Large intestine (tissue), 3 donors: ENCODE measurements at regions not wholly inside any gene's neighbourhood (a gene's known extent, or its start where the extent isn't known, plus 50 kb on each side); places are given as distances from the start of the nearest gene placed in this dataset.
A peak's percentile ranks its signal among the peaks of the same experiment; 100 is the strongest.

Source experiments
- DNase-seq, 2 donors: peaks; one replicate each; pipeline versions ENCODE4 v3.0.0 to v3.0.0-alpha.2; 2013
- H3K27ac ChIP-seq: one replicate; pipeline ENCODE4 v1.5.1; 2013; ENCODE audit warnings: low read length
- H3K27me3 ChIP-seq: 2 replicates; pipeline ENCODE4 v1.6.1; 2013; ENCODE audit warnings: low read length; ENCODE audit not compliant: control insufficient read depth, insufficient read depth
- H3K36me3 ChIP-seq: 2 replicates; pipeline ENCODE4 v1.6.1; 2013; ENCODE audit warnings: low read length; ENCODE audit not compliant: control insufficient read depth, insufficient read depth
- H3K4me1 ChIP-seq: one replicate; pipeline ENCODE4 v1.6.1; 2013; ENCODE audit warnings: low read length; ENCODE audit not compliant: control insufficient read depth, insufficient read depth
- H3K4me3 ChIP-seq: one replicate; pipeline ENCODE4 v1.5.1; 2013; ENCODE audit warnings: low read length
- H3K9me3 ChIP-seq: one replicate; pipeline ENCODE4 v1.6.1; 2013; ENCODE audit warnings: mild to moderate bottlenecking, low read depth, low read length, moderate library complexity; ENCODE audit not compliant: control insufficient read depth
- WGBS: methylation state at CpG from one replicate; pipeline ENCODE4 v1.1.5; 2013; ENCODE audit warnings: low lambda C conversion rate; ENCODE audit not compliant: insufficient coverage; 5-methylcytosine and 5-hydroxymethylcytosine counted together

DNA sequence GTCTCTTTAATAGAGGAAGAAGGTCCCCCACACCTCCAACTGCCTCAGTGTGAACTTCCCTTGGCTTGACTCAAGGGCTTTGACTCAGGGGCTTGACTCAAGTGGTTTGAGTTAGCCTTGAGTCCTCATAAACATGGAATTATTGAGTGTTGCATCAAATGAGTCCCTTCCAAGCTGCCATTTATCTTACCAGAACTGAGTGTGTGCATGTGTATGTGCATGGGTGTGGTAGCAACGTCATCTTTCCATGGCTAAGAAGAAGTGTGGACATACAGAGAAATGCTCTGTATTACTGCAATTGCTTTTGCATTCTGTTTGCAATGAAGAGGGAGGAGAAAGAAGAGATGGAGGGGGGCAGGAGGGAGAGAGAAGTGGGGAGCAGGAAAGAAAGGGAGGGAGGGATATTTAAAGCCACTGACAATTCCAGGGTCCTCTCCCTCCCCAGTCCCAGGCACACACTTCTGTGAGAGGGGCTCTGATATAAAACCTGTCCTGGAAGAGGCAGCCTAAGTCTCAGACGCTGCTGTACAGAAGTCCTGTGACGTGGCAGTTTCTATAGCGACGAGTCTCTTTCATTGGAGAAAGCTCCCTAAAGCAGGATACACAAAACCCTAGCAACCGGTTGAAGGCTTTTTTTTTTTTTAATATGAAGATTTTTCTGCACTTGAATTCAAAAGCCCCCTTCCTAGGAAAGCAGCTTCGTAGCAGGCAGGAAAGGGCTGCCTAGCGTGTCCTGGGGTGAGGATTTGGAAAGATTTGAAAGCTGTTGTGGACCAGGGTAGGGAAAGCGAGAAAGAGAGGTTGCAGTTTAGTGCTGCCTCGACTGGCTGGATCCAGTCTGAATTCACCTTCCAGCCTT is 93.3 kb upstream of the MAP1B start:
- WGBS, result 40% methylated on average over 3 of the region's 10 CpGs
- DNase-seq, result peak; percentile 25 to 26
- Histone ChIP-seq H3K36me3 (no peaks in the 10 kb centered on the region), H3K9me3 (no peaks in the 10 kb centered on the region), H3K27ac (no peak overlapping the region), H3K27me3 (peaks cover 8% of the 10 kb centered on the region), H3K4me1 (no peaks in the 10 kb centered on the region), H3K4me3 (no peak overlapping the region)

DNA sequence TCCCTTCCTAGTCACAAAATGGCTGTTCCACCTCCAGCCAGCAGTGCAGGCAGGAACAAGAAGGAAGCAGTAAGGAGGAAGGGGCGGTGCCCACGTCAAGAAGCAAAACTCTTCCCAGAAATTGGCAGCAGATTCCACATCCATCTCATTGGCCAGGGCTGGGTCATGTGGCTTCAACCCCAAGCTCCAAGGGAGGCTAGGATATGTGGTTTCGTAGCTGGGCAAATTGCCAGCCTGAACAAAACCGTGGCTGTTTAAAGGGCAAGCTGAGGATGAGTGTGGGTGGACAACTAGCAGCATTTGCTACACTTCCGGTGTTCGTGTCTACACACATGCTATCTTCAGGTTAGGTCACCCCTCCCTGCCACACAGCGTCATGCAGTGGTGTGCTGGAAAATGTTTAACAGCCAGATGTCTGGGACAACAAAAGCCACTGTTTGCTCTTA is 92.1 kb upstream of the MAP1B start:
- no peaks in the 10 kb centered on the region for H3K9me3 ChIP-seq
- H3K4me3 ChIP-seq, result no peak overlapping the region
- H3K27ac ChIP-seq, result no peak overlapping the region
- H3K27me3 ChIP-seq, result peaks cover 7% of the 10 kb centered on the region
- H3K36me3 ChIP-seq, result no peaks in the 10 kb centered on the region
- H3K4me1 ChIP-seq, result no peaks in the 10 kb centered on the region
- 33% methylated on average over 3 of the region's 7 CpGs for WGBS
- DNase-seq, result peak in 1 of 2 donors; percentile 10

GRCh38 chr5:72018143-72018803 is 89.0 kb upstream of the MAP1B start:
- Histone ChIP-seq H3K4me1 (no peaks in the 10 kb centered on the region), H3K27me3 (peaks cover 6% of the 10 kb centered on the region), H3K9me3 (no peaks in the 10 kb centered on the region), H3K36me3 (no peaks in the 10 kb centered on the region), H3K4me3 (no peak overlapping the region), H3K27ac (no peak overlapping the region)
- DNase-seq, result peak in 1 of 2 donors; percentile 25
- no CpG with 5 or more reads among the region's 1 CpG for WGBS

DNA sequence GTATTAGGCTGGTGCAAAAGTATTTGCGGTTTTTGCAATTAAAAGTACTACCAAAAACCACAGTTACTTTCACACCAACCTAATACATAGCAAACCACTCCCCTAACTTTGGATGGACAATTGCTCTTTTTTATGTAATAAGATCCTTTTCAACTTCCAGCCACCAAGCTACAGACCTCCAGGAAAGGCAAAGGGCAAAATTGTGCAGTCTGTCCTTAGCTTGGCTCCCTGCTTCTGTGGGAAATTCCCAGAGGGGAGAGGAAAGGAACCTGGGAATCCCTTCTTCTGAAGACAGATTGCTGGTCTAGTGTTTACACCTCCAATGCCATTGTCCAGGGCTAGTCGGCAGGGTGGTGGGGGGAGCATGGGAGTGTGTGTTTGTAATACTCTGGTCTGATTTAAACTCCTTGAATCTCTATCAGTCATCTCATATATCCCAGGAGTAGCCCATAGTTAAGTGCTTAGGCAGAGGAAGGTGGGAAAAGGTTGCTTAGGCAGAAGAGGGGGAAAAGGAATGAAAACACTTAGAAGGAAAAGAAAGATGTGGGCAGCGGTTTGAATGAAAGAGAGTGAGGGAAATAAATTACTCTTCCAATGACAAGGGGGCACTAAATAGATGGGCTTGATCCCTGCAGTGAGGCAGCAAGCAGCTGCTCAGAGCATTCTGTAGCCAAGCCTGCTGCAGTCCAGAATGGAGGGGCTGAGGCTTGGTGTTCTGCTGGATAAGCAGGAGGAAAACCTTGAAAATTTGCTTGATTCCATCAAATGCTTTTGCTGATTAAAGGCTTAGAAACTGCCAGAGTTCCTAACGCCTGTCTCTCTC is 86.9 kb upstream of the MAP1B start:
- no peaks in the 10 kb centered on the region for H3K9me3 ChIP-seq
- H3K4me3 ChIP-seq, result no peak overlapping the region
- H3K4me1 ChIP-seq, result no peaks in the 10 kb centered on the region
- H3K27me3 ChIP-seq, result peaks cover 2% of the 10 kb centered on the region
- no CpG with 5 or more reads among the region's 4 CpGs for WGBS
- no peak overlapping the region for H3K27ac ChIP-seq
- H3K36me3 ChIP-seq, result no peaks in the 10 kb centered on the region
- no peak for DNase-seq

GRCh38 chr5:72021651-72022357 is 85.5 kb upstream of the MAP1B start:
- no peak for DNase-seq
- WGBS, result no CpG with 5 or more reads among the region's 8 CpGs
- Histone ChIP-seq H3K27me3 (peaks cover 2% of the 10 kb centered on the region), H3K27ac (no peak overlapping the region), H3K36me3 (no peaks in the 10 kb centered on the region), H3K9me3 (no peaks in the 10 kb centered on the region), H3K4me1 (no peaks in the 10 kb centered on the region), H3K4me3 (no peak overlapping the region)

- Histone ChIP-seq H3K4me1 (no peaks in the 10 kb centered on the region), H3K27ac (no peak overlapping the region), H3K9me3 (no peaks in the 10 kb centered on the region), H3K4me3 (no peak overlapping the region), H3K36me3 (no peaks in the 10 kb centered on the region), H3K27me3 (no peaks in the 10 kb centered on the region)
- 88% methylated on average over 1 of the region's 1 CpG for WGBS
- no peak for DNase-seq
Measured at GRCh38 chr5:72028382-72028781, 78.9 kb upstream of the MAP1B start.

- 97% methylated on average over 3 of the region's 3 CpGs for WGBS
Measured at GRCh38 chr5:72030237-72030636, 77.0 kb upstream of the MAP1B start.

DNA sequence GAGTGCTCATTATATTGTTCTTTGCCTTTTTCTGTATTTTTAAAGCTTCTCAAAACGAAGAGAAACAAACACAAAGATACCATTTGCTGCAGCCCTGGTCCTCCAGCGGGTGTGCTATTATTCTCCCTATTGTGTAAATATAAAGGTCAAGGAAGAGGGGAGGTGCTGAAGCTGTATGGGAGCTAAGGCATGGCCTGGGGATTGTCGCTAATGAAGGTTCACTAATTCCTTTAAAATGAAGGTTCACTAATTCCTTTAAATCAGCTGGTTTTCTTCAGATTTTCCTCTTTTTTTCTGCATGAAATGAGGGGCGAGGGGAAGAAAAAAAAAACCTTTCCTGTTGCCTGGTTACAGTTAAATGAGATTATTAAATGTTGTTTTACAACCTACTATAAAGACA is 74.5 kb upstream of the MAP1B start:
- Histone ChIP-seq H3K27me3 (peaks cover 7% of the 10 kb centered on the region), H3K27ac (no peak overlapping the region), H3K9me3 (no peaks in the 10 kb centered on the region), H3K36me3 (no peaks in the 10 kb centered on the region), H3K4me3 (no peak overlapping the region), H3K4me1 (no peaks in the 10 kb centered on the region)
- DNase-seq, result no peak
- 0% methylated on average over 1 of the region's 4 CpGs for WGBS

More at GRCh38 chr5:72030237-72030636, 77.0 kb upstream of the MAP1B start:
- Histone ChIP-seq H3K4me3 (no peak overlapping the region), H3K4me1 (no peaks in the 10 kb centered on the region), H3K36me3 (no peaks in the 10 kb centered on the region), H3K27ac (no peak overlapping the region), H3K27me3 (peaks cover 4% of the 10 kb centered on the region), H3K9me3 (no peaks in the 10 kb centered on the region)
- no peak for DNase-seq

- Histone ChIP-seq H3K4me1 (no peaks in the 10 kb centered on the region), H3K36me3 (no peaks in the 10 kb centered on the region), H3K27me3 (peaks cover 7% of the 10 kb centered on the region), H3K27ac (no peak overlapping the region), H3K9me3 (no peaks in the 10 kb centered on the region), H3K4me3 (no peak overlapping the region)
- no peak for DNase-seq
- WGBS, result 83% methylated on average over 1 of the region's 4 CpGs
Measured at GRCh38 chr5:72034770-72035169, 72.5 kb upstream of the MAP1B start.

DNA sequence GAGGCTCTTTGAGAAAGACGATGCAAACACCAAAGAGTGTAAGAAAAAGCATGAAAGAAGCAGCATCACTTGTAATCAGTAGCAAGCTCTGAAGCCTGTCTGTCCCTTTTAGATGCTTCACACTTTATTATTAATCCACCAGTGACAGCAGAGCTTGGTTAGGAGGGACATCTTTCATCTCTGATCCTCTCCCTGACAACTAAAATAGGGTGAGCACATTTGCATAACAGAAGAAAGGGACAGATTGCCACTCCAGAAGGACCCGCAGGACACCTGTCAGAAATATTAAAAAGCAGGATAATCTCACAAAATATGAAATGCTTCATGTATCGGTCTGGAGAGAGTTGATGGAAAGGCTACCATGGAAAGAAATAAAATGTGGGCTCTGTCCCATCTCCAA is 71.4 kb upstream of the MAP1B start:
- Histone ChIP-seq H3K27me3 (peaks cover 7% of the 10 kb centered on the region), H3K9me3 (no peaks in the 10 kb centered on the region), H3K4me1 (no peaks in the 10 kb centered on the region), H3K36me3 (no peaks in the 10 kb centered on the region), H3K4me3 (no peak overlapping the region), H3K27ac (no peak overlapping the region)
- 86% methylated on average over 1 of the region's 3 CpGs for WGBS
- no peak for DNase-seq
